ENCODE measurements at regions not wholly inside any gene's neighbourhood (a gene's known extent, or its start where the extent isn't known, plus 50 kb on each side); places are given as distances from the start of the nearest gene placed in this dataset.

DNA sequence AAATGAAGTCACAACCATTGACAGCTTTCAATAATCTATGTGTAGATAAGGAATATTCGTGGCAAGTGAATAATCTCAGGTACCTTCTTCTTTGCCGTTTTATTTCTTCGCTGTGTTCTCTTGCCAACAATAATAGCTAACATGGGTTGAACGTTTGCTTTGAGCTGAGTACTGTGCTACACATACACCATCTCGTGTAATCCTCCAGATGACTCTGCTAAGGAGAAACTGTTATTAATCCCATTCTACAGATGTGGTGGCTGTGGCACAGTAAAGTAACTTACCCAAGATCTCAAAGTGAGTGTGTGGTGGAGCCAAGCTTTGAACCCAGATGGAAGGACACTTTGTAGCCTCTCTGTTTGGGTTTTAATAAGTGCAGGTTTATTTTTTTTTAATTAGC lies 179.7 kb downstream of the C9orf152 start:
- H3K4me1 ChIP-seq = peaks cover 0 to 7% (median 0%) of the 10 kb centered on the region in 3 donors
- no peaks in the 10 kb centered on the region for H3K27me3 ChIP-seq
- 75 to 78% methylated on average over 5 of the region's 5 CpGs for WGBS, 2 donors (ENCODE audit: low coverage in 1 of 2)
- ATAC-seq = no peak
- peak overlapping the region in 3 of 4 donors; percentile 2 to 37 (median 3) for H3K27ac ChIP-seq
- H3K36me3 ChIP-seq = no peaks in the 10 kb centered on the region
- no peak overlapping the region for H3K4me3 ChIP-seq
- no peak for TF ChIP-seq POLR2AphosphoS5 (IDR thresholded peaks at IDR 0.05)
- no peak for TF ChIP-seq EP300 (IDR thresholded peaks at IDR 0.05)
- TF ChIP-seq, protein P1, sequence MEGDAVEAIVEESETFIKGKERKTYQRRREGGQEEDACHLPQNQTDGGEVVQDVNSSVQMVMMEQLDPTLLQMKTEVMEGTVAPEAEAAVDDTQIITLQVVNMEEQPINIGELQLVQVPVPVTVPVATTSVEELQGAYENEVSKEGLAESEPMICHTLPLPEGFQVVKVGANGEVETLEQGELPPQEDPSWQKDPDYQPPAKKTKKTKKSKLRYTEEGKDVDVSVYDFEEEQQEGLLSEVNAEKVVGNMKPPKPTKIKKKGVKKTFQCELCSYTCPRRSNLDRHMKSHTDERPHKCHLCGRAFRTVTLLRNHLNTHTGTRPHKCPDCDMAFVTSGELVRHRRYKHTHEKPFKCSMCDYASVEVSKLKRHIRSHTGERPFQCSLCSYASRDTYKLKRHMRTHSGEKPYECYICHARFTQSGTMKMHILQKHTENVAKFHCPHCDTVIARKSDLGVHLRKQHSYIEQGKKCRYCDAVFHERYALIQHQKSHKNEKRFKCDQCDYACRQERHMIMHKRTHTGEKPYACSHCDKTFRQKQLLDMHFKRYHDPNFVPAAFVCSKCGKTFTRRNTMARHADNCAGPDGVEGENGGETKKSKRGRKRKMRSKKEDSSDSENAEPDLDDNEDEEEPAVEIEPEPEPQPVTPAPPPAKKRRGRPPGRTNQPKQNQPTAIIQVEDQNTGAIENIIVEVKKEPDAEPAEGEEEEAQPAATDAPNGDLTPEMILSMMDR (IDR thresholded peaks at IDR 0.05) = no peak
- no peak for TF ChIP-seq POLR2A (IDR thresholded peaks at IDR 0.05)
- no peaks in the 10 kb centered on the region for H3K9me3 ChIP-seq

GRCh38 chr9:110028676-110029075 lies 179.3 kb downstream of the C9orf152 start:
- no peaks in the 10 kb centered on the region for H3K36me3 ChIP-seq
- no peaks in the 10 kb centered on the region for H3K9me3 ChIP-seq
- no peaks in the 10 kb centered on the region for H3K27me3 ChIP-seq
- H3K4me3 ChIP-seq = no peak overlapping the region
- H3K27ac ChIP-seq = no peak overlapping the region
- 78 to 94% methylated on average over 3 of the region's 3 CpGs for WGBS, 2 donors (ENCODE audit: low coverage in 1 of 2)
- peaks cover 0 to 7% (median 0%) of the 10 kb centered on the region in 3 donors for H3K4me1 ChIP-seq
- no peak for ATAC-seq
- no peak for TF ChIP-seq POLR2AphosphoS5 (IDR thresholded peaks at IDR 0.05)
- TF ChIP-seq, protein P1 (IDR thresholded peaks at IDR 0.05) = no peak
- TF ChIP-seq EP300 (IDR thresholded peaks at IDR 0.05) = no peak
- TF ChIP-seq POLR2A (IDR thresholded peaks at IDR 0.05) = no peak

GRCh38 chr9:110029429-110029955 lies 178.5 kb downstream of the C9orf152 start:
- TF ChIP-seq POLR2A (IDR thresholded peaks at IDR 0.05) (no peak), EP300 (IDR thresholded peaks at IDR 0.05) (no peak), POLR2AphosphoS5 (IDR thresholded peaks at IDR 0.05) (no peak)
- TF ChIP-seq, protein P1 (IDR thresholded peaks at IDR 0.05) = no peak
- 50 to 58% methylated on average over 1 to 4 of the region's 4 CpGs for WGBS, 2 donors (ENCODE audit: low coverage in 1 of 2)

DNA sequence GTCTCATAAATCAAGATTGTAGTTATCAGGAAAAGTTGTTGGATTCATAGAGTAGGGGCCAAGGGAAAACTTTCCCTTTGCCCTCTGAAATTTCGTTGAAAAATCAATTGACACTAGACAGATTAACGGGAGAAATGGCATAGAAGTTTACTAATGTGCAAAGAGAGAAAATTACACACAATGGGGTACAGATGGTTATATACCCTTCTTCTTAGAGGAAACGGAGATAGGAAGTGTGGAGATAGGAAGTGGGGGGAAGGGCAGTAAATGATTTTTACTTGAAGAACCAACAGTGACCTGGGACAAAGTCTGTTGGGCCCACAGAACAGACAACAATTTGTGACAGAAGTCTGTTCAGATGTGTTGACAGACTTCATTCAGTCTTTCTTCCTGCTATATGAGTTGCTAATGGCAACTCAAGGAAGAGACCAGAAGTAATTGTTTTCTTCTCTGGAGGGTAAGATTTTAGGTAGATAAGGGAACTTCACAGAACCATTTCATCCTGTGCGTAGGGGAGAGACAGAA lies 177.9 kb downstream of the C9orf152 start:
- H3K27me3 ChIP-seq = no peaks in the 10 kb centered on the region
- TF ChIP-seq POLR2AphosphoS5 (IDR thresholded peaks at IDR 0.05) = no peak
- TF ChIP-seq, protein P1 (IDR thresholded peaks at IDR 0.05) = no peak
- H3K4me3 ChIP-seq = no peak overlapping the region
- H3K9me3 ChIP-seq = no peaks in the 10 kb centered on the region
- no peak for ATAC-seq
- H3K4me1 ChIP-seq = peaks cover 0 to 7% (median 0%) of the 10 kb centered on the region in 3 donors
- no peak overlapping the region for H3K27ac ChIP-seq
- 70 to 71% methylated on average over 3 to 4 of the region's 4 CpGs for WGBS, 2 donors (ENCODE audit: low coverage in 1 of 2)
- no peaks in the 10 kb centered on the region for H3K36me3 ChIP-seq

More at GRCh38 chr9:110029429-110029955, 178.5 kb downstream of the C9orf152 start:
- no peak overlapping the region for H3K27ac ChIP-seq
- H3K4me1 ChIP-seq = peaks cover 0 to 7% (median 0%) of the 10 kb centered on the region in 3 donors
- peak; percentile 79 for ATAC-seq
- H3K27me3 ChIP-seq = no peaks in the 10 kb centered on the region
- H3K4me3 ChIP-seq = no peak overlapping the region
- no peaks in the 10 kb centered on the region for H3K36me3 ChIP-seq
- no peaks in the 10 kb centered on the region for H3K9me3 ChIP-seq

DNA sequence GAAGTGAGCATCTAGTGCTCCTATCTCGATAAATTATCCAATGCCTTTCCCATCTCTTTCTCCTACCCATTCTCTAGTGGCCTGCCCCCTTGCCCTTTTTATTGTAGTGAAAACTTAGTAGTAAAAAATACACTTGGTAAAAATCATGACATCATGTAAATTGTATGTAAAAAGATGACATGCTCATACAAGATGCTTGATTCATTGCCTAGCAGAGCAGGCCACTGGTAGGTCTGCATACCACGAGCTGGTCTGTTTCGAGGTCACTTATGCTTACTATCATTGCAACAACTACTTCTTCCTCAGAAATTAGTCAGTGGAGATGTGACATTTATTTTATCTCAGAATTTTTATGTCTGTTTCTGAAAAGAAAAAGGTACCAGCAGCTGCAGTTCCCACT lies 177.3 kb downstream of the C9orf152 start:
- TF ChIP-seq POLR2A (IDR thresholded peaks at IDR 0.05) (no peak), EP300 (IDR thresholded peaks at IDR 0.05) (no peak), POLR2AphosphoS5 (IDR thresholded peaks at IDR 0.05) (no peak)
- TF ChIP-seq, protein P1 (IDR thresholded peaks at IDR 0.05) = no peak
- ATAC-seq = no peak
- Histone ChIP-seq H3K27ac (no peak overlapping the region), H3K27me3 (no peaks in the 10 kb centered on the region), H3K36me3 (no peaks in the 10 kb centered on the region), H3K4me1 (peaks cover 0 to 7% (median 0%) of the 10 kb centered on the region in 3 donors), H3K9me3 (no peaks in the 10 kb centered on the region), H3K4me3 (no peak overlapping the region)
- WGBS, 2 donors (ENCODE audit: low coverage in 1 of 2) = 83 to 95% methylated on average over 3 of the region's 3 CpGs
